ENCODE measurements at regions not wholly inside any gene's neighbourhood (a gene's known extent, or its start where the extent isn't known, plus 50 kb on each side); places are given as distances from the start of the nearest gene placed in this dataset.

- Mint-ChIP-seq H3K4me1 (no peaks in the 10 kb centered on the region), H3K27ac (ENCODE audit: low read depth) (no peak overlapping the region), H3K4me3 (no peak overlapping the region), H3K9me3 (no peaks in the 10 kb centered on the region), H3K27me3 (no peaks in the 10 kb centered on the region), H3K36me3 (ENCODE audit: insufficient read depth) (no peaks in the 10 kb centered on the region)
- no peak for DNase-seq (ENCODE audit: low spot score in 2 of 2)
- ATAC-seq (replicated peaks; ENCODE audit: extremely low read depth, poor library complexity, severe bottlenecking): no peak
Observed at GRCh38 chr3:159832024-159832423, 156.6 kb upstream of the IL12A start.

- no peak for DNase-seq (ENCODE audit: low spot score in 2 of 2)
- Mint-ChIP-seq H3K27me3 (peaks cover 7% of the 10 kb centered on the region), H3K9me3 (no peaks in the 10 kb centered on the region), H3K4me1 (no peaks in the 10 kb centered on the region), H3K4me3 (no peak overlapping the region), H3K36me3 (ENCODE audit: insufficient read depth) (no peaks in the 10 kb centered on the region), H3K27ac (ENCODE audit: low read depth) (no peak overlapping the region)
- ATAC-seq (replicated peaks; ENCODE audit: extremely low read depth, poor library complexity, severe bottlenecking): no peak
Observed at GRCh38 chr3:159835126-159835525, 153.5 kb upstream of the IL12A start.

GRCh38 chr3:159837725-159838124 lies 150.9 kb upstream of the IL12A start:
- Mint-ChIP-seq H3K9me3 (no peaks in the 10 kb centered on the region), H3K36me3 (ENCODE audit: insufficient read depth) (no peaks in the 10 kb centered on the region), H3K27ac (ENCODE audit: low read depth) (no peak overlapping the region), H3K4me1 (no peaks in the 10 kb centered on the region), H3K27me3 (peaks cover 7% of the 10 kb centered on the region), H3K4me3 (no peak overlapping the region)
- ATAC-seq (replicated peaks; ENCODE audit: extremely low read depth, poor library complexity, severe bottlenecking) (no peak), DNase-seq (ENCODE audit: low spot score in 2 of 2) (no peak)

- Mint-ChIP-seq H3K27me3 (peaks cover 14% of the 10 kb centered on the region), H3K36me3 (ENCODE audit: insufficient read depth) (no peaks in the 10 kb centered on the region), H3K27ac (ENCODE audit: low read depth) (no peak overlapping the region), H3K4me1 (no peaks in the 10 kb centered on the region), H3K9me3 (no peaks in the 10 kb centered on the region), H3K4me3 (no peak overlapping the region)
- ATAC-seq (replicated peaks; ENCODE audit: extremely low read depth, poor library complexity, severe bottlenecking) (no peak), DNase-seq (ENCODE audit: low spot score in 2 of 2) (no peak)
Observed at GRCh38 chr3:159838938-159839337, 149.7 kb upstream of the IL12A start.

GRCh38 chr3:159839561-159840379 lies 148.9 kb upstream of the IL12A start, which contains the start of gene SCHIP1:
TSS of gene SCHIP1 (plus strand) at chr3:159839861.
- H3K27me3 Mint-ChIP-seq: peaks cover 20% of the 10 kb centered on the region
- no peak within 1 kb of the TSS for H3K4me3 Mint-ChIP-seq
- no peak for DNase-seq (ENCODE audit: low spot score in 2 of 2)
- no peak for ATAC-seq (replicated peaks; ENCODE audit: extremely low read depth, poor library complexity, severe bottlenecking)
- H3K36me3 Mint-ChIP-seq (ENCODE audit: insufficient read depth): no peaks in the 10 kb centered on the region
- H3K9me3 Mint-ChIP-seq: no peaks in the 10 kb centered on the region
- no peaks in the 10 kb centered on the region for H3K4me1 Mint-ChIP-seq
- H3K27ac Mint-ChIP-seq (ENCODE audit: low read depth): no peak within 1 kb of the TSS

- H3K9me3 Mint-ChIP-seq: no peaks in the 10 kb centered on the region
- H3K4me1 Mint-ChIP-seq: no peaks in the 10 kb centered on the region
- H3K27me3 Mint-ChIP-seq: peaks cover 31% of the 10 kb centered on the region
- H3K27ac Mint-ChIP-seq (ENCODE audit: low read depth): no peak overlapping the region
- DNase-seq (ENCODE audit: low spot score in 2 of 2) (no peak), ATAC-seq (replicated peaks; ENCODE audit: extremely low read depth, poor library complexity, severe bottlenecking) (no peak)
- no peaks in the 10 kb centered on the region for H3K36me3 Mint-ChIP-seq (ENCODE audit: insufficient read depth)
- no peak overlapping the region for H3K4me3 Mint-ChIP-seq
Observed at GRCh38 chr3:159840703-159841299, 147.8 kb upstream of the IL12A start.

GRCh38 chr3:159841766-159842165 lies 146.9 kb upstream of the IL12A start:
- ATAC-seq (replicated peaks; ENCODE audit: extremely low read depth, poor library complexity, severe bottlenecking) (no peak), DNase-seq (ENCODE audit: low spot score in 2 of 2) (no peak)
- Mint-ChIP-seq H3K36me3 (ENCODE audit: insufficient read depth) (no peaks in the 10 kb centered on the region), H3K27ac (ENCODE audit: low read depth) (no peak overlapping the region), H3K9me3 (no peaks in the 10 kb centered on the region), H3K4me1 (no peaks in the 10 kb centered on the region), H3K27me3 (peaks cover 38% of the 10 kb centered on the region), H3K4me3 (no peak overlapping the region)

- no peak overlapping the region for H3K27ac Mint-ChIP-seq (ENCODE audit: low read depth)
- H3K4me3 Mint-ChIP-seq: no peak overlapping the region
- no peaks in the 10 kb centered on the region for H3K36me3 Mint-ChIP-seq (ENCODE audit: insufficient read depth)
- DNase-seq (ENCODE audit: low spot score in 2 of 2): no peak
- peaks cover 41% of the 10 kb centered on the region for H3K27me3 Mint-ChIP-seq
- ATAC-seq (replicated peaks; ENCODE audit: extremely low read depth, poor library complexity, severe bottlenecking): no peak
- H3K4me1 Mint-ChIP-seq: no peaks in the 10 kb centered on the region
- H3K9me3 Mint-ChIP-seq: no peaks in the 10 kb centered on the region
Observed at GRCh38 chr3:159843840-159844730, 144.6 kb upstream of the IL12A start.

- H3K36me3 Mint-ChIP-seq (ENCODE audit: insufficient read depth): no peaks in the 10 kb centered on the region
- no peak for DNase-seq (ENCODE audit: low spot score in 2 of 2)
- no peak for ATAC-seq (replicated peaks; ENCODE audit: extremely low read depth, poor library complexity, severe bottlenecking)
- H3K4me1 Mint-ChIP-seq: no peaks in the 10 kb centered on the region
- no peaks in the 10 kb centered on the region for H3K9me3 Mint-ChIP-seq
- H3K27me3 Mint-ChIP-seq: peaks cover 41% of the 10 kb centered on the region
- no peak overlapping the region for H3K27ac Mint-ChIP-seq (ENCODE audit: low read depth)
- no peak overlapping the region for H3K4me3 Mint-ChIP-seq
Observed at GRCh38 chr3:159844801-159845261, 143.8 kb upstream of the IL12A start.

- Mint-ChIP-seq H3K9me3 (no peaks in the 10 kb centered on the region), H3K4me1 (no peaks in the 10 kb centered on the region), H3K4me3 (no peak overlapping the region), H3K27me3 (peaks cover 41% of the 10 kb centered on the region), H3K27ac (ENCODE audit: low read depth) (no peak overlapping the region), H3K36me3 (ENCODE audit: insufficient read depth) (no peaks in the 10 kb centered on the region)
- DNase-seq (ENCODE audit: low spot score in 2 of 2): no peak
- ATAC-seq (replicated peaks; ENCODE audit: extremely low read depth, poor library complexity, severe bottlenecking): no peak
Observed at GRCh38 chr3:159845737-159846136, 142.9 kb upstream of the IL12A start.

GRCh38 chr3:159846255-159846654 lies 142.4 kb upstream of the IL12A start:
- H3K9me3 Mint-ChIP-seq: no peaks in the 10 kb centered on the region
- H3K27me3 Mint-ChIP-seq: peaks cover 41% of the 10 kb centered on the region
- no peaks in the 10 kb centered on the region for H3K4me1 Mint-ChIP-seq
- ATAC-seq (replicated peaks; ENCODE audit: extremely low read depth, poor library complexity, severe bottlenecking) (no peak), DNase-seq (ENCODE audit: low spot score in 2 of 2) (no peak)
- H3K36me3 Mint-ChIP-seq (ENCODE audit: insufficient read depth): no peaks in the 10 kb centered on the region
- H3K27ac Mint-ChIP-seq (ENCODE audit: low read depth): no peak overlapping the region
- no peak overlapping the region for H3K4me3 Mint-ChIP-seq

- no peak overlapping the region for H3K27ac Mint-ChIP-seq (ENCODE audit: low read depth)
- no peaks in the 10 kb centered on the region for H3K36me3 Mint-ChIP-seq (ENCODE audit: insufficient read depth)
- no peak for ATAC-seq (replicated peaks; ENCODE audit: extremely low read depth, poor library complexity, severe bottlenecking)
Observed at GRCh38 chr3:159848348-159849118, 140.1 kb upstream of the IL12A start.

More at GRCh38 chr3:159848348-159849118, 140.1 kb upstream of the IL12A start:
- no peak for DNase-seq (ENCODE audit: low spot score in 2 of 2)
- Mint-ChIP-seq H3K4me1 (no peaks in the 10 kb centered on the region), H3K4me3 (no peak overlapping the region), H3K9me3 (no peaks in the 10 kb centered on the region), H3K27me3 (peaks cover 53% of the 10 kb centered on the region)

Data from central memory CD8-positive, alpha-beta T cell (primary cell).